ENCODE measurements at regions not wholly inside any gene's neighbourhood (a gene's known extent, or its start where the extent isn't known, plus 50 kb on each side); places are given as distances from the start of the nearest gene placed in this dataset.
A peak's percentile ranks its signal among the peaks of the same experiment; 100 is the strongest.

- no peak overlapping the region for H3K4me3 ChIP-seq (replicated peaks in 1 of 2; ENCODE audit: low read depth in 2 of 2, low read length in 2 of 2)
- TF ChIP-seq, protein P1, sequence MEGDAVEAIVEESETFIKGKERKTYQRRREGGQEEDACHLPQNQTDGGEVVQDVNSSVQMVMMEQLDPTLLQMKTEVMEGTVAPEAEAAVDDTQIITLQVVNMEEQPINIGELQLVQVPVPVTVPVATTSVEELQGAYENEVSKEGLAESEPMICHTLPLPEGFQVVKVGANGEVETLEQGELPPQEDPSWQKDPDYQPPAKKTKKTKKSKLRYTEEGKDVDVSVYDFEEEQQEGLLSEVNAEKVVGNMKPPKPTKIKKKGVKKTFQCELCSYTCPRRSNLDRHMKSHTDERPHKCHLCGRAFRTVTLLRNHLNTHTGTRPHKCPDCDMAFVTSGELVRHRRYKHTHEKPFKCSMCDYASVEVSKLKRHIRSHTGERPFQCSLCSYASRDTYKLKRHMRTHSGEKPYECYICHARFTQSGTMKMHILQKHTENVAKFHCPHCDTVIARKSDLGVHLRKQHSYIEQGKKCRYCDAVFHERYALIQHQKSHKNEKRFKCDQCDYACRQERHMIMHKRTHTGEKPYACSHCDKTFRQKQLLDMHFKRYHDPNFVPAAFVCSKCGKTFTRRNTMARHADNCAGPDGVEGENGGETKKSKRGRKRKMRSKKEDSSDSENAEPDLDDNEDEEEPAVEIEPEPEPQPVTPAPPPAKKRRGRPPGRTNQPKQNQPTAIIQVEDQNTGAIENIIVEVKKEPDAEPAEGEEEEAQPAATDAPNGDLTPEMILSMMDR (IDR thresholded peaks at IDR 0.05; ENCODE audit: low read depth, low read length) = no peak
- DNase-seq (ENCODE audit: low read depth in 2 of 2) = no peak
Observed at GRCh38 chr11:2083411-2083810, 55.8 kb downstream of the IGF2 start.

DNA sequence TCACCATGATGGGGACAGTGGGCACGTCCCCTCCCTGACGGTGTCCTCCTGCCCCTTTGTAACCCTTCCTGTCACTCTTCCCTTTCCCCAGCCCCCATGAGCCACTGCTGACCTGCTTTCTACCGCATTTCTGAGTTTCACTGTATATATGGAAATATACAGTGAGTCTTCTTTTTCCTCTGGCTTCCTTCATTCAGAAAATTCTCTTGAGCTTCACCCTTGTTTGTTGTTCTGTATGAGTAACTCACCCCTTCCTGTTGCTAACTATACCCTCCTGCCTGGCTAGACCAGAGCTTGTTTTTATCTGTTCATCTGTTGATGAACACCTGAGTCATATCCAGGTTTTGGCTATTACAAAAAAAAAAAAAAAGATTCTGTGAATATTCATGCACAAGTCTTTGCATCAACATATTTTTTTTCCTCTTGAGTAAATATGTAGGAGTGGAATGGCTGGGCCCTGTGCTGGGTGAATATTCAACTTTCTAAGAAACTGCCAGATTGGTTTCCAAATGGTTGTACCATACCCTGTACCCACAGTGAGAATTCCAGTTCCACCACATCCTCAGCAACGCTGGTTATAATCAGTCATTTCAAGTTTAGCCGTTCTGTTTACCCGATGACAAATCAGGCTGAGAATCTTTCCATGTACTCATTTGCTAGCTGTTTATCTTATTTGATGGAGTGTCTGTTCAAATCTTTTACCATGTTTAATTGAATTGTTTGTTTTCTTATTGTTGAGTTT is 62.0 kb downstream of the IGF2 start:
- no peak overlapping the region for H3K4me3 ChIP-seq (replicated peaks in 1 of 2; ENCODE audit: low read depth in 2 of 2, low read length in 2 of 2)
- DNase-seq (ENCODE audit: low read depth in 2 of 2) = peak; percentile 38 to 89
- TF ChIP-seq, protein P1 (IDR thresholded peaks at IDR 0.05; ENCODE audit: low read depth, low read length) = no peak

GRCh38 chr11:2076441-2076840 is 62.7 kb downstream of the IGF2 start:
- DNase-seq (ENCODE audit: low read depth in 2 of 2) = no peak
- H3K4me3 ChIP-seq (replicated peaks in 1 of 2; ENCODE audit: low read depth in 2 of 2, low read length in 2 of 2) = no peak overlapping the region
- TF ChIP-seq, protein P1 (IDR thresholded peaks at IDR 0.05; ENCODE audit: low read depth, low read length) = no peak

DNA sequence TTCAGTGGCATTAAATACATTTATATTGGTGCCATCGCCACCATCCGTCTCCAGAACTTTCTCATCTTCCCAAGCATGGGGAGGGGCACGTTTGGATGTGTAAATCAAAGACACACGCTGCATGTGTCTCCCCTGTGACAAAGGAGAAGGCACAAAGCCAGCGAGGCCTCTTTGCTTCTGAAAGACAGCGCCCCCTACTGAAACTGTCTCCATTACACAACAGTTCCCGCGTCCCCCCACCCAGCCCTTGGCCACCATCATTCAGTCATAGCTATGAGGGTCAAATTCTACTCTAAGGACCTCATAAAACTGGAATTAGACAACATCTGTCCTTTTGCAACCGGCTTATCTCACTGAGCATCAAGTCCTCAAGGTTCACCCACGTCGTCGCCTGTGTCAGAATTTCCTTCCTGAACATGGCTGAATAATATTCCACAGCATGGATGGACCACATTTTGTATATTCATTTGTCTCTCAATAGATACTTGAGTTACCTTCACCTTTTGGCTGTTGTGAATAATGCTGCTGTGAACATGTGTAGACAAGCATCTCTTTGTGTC is 64.8 kb downstream of the IGF2 start:
- DNase-seq (ENCODE audit: low read depth in 2 of 2) = no peak
- TF ChIP-seq, protein P1 (IDR thresholded peaks at IDR 0.05; ENCODE audit: low read depth, low read length) = peak; percentile 26
- H3K4me3 ChIP-seq (replicated peaks in 1 of 2; ENCODE audit: low read depth in 2 of 2, low read length in 2 of 2) = no peak overlapping the region

DNA sequence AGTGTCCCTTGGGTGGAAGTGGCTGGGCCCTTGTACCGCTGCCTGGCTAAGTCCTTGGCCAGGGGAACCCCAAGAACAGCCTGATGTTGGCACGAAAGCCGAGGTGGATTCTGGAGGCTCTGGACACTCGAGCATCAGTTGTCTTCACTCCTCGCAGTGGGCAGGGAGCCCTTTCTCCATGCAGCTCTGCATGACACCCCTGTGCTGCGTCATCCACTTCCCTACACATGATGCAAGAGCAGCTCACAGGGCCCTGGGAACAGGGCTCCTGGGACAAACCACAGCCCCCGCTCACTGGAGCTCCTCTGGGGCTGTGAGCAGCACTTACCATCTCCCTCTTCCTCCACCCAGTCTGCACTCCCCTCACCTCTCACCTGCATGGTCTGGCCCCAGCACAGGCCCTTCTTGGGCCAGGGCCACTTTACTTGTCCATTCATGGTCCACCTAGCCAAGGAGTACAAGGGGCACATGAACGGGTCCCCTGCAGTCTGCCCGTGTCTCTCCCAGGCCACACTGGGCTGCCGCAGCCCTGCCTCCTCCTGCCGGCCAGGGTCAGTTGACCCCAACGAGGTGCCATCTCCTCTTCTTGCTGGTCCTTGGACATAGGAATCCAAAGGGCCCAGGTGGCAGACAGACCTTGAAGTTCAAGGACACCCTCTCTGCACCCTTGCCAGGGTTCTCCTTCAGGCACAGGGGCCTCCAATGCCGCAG is 66.5 kb downstream of the IGF2 start:
- H3K4me3 ChIP-seq (replicated peaks in 1 of 2; ENCODE audit: low read depth in 2 of 2, low read length in 2 of 2) = no peak overlapping the region
- peak; percentile 19 to 65 for DNase-seq (ENCODE audit: low read depth in 2 of 2)
- TF ChIP-seq, protein P1 (IDR thresholded peaks at IDR 0.05; ENCODE audit: low read depth, low read length) = no peak

- TF ChIP-seq, protein P1 (IDR thresholded peaks at IDR 0.05; ENCODE audit: low read depth, low read length) = no peak
- H3K4me3 ChIP-seq (replicated peaks in 1 of 2; ENCODE audit: low read depth in 2 of 2, low read length in 2 of 2) = no peak overlapping the region
- peak in 1 of 2 donors; percentile 9 for DNase-seq (ENCODE audit: low read depth in 2 of 2)
Observed at GRCh38 chr11:2071748-2072385, 67.3 kb downstream of the IGF2 start.

Data from cardiac fibroblast (primary cell).